ENCODE measurements at regions not wholly inside any gene's neighbourhood (a gene's known extent, or its start where the extent isn't known, plus 50 kb on each side); places are given as distances from the start of the nearest gene placed in this dataset.
A peak's percentile ranks its signal among the peaks of the same experiment; 100 is the strongest.

DNA sequence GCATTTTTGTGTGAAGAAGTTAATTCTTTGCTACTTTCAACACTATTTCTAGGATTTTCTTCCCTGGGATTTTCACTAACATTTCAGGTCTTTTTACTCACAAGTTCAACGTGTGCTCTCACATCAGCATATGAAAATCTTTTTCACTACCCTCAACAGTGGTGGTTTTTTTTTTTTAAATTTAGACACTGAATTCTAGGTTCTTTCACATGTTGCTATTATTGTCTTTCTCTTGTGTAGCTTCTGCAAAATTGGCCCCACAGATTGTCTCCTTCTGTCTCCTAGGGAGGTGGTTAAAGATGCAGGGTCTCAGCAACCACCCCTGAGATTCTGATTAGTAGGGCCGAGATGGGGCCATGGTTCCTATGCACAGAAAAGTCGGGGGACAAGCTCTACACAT lies 165.0 kb upstream of the GPR26 start:
- no peak overlapping the region for H3K4me3 ChIP-seq (replicated peaks in 1 of 3; ENCODE audit: low read depth in 2 of 3, low read length in 3 of 3)
- no peaks in the 10 kb centered on the region for H3K9me3 ChIP-seq (replicated peaks in 1 of 2; ENCODE audit: control insufficient read depth in 1 of 2, insufficient read depth in 1 of 2, low read length in 2 of 2)
- H4K20me1 ChIP-seq (ENCODE audit: insufficient read depth, low read length), result no peaks in the 10 kb centered on the region
- intact Hi-C loops (cut with micrococcal nuclease), result no loop called here
- Mint-ChIP-seq H3K36me3 (no peaks in the 10 kb centered on the region), H3K27ac (no peak overlapping the region), H3K4me1 (no peaks in the 10 kb centered on the region), H3K4me3 (no peak overlapping the region), H3K9me3 (peaks cover 0 to 4% (median 0%) of the 10 kb centered on the region in 7 donors), H3K27me3 (ENCODE audit: low read depth in 3 of 3) (peaks cover 11 to 28% (median 24%) of the 10 kb centered on the region in 3 donors)
- H2AFZ ChIP-seq (ENCODE audit: insufficient read depth, low read depth, low read length, poor library complexity, severe bottlenecking), result no peak overlapping the region
- TF ChIP-seq, protein P1, sequence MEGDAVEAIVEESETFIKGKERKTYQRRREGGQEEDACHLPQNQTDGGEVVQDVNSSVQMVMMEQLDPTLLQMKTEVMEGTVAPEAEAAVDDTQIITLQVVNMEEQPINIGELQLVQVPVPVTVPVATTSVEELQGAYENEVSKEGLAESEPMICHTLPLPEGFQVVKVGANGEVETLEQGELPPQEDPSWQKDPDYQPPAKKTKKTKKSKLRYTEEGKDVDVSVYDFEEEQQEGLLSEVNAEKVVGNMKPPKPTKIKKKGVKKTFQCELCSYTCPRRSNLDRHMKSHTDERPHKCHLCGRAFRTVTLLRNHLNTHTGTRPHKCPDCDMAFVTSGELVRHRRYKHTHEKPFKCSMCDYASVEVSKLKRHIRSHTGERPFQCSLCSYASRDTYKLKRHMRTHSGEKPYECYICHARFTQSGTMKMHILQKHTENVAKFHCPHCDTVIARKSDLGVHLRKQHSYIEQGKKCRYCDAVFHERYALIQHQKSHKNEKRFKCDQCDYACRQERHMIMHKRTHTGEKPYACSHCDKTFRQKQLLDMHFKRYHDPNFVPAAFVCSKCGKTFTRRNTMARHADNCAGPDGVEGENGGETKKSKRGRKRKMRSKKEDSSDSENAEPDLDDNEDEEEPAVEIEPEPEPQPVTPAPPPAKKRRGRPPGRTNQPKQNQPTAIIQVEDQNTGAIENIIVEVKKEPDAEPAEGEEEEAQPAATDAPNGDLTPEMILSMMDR (IDR thresholded peaks at IDR 0.05), result no peak
- H3K79me2 ChIP-seq (ENCODE audit: insufficient read depth, low read length), result no peaks in the 10 kb centered on the region
- no peaks in the 10 kb centered on the region for H3K4me1 ChIP-seq (ENCODE audit: control insufficient read depth in 1 of 2, insufficient read depth in 2 of 2, low read length in 2 of 2)
- H3K4me2 ChIP-seq (replicated peaks; ENCODE audit: extremely low read depth, low read length, poor library complexity, severe bottlenecking), result no peak overlapping the region
- H3K27ac ChIP-seq (ENCODE audit: low read depth in 1 of 2, low read length in 2 of 2), result no peak overlapping the region
- no peak overlapping the region for H3K9ac ChIP-seq (ENCODE audit: insufficient read depth, low read length, poor library complexity, severe bottlenecking)
- DNase-seq, result no peak
- WGBS (ENCODE audit: insufficient coverage), result 94% methylated on average over 2 of the region's 3 CpGs
- peaks cover 0 to 4% of the 10 kb centered on the region in 2 donors for H3K27me3 ChIP-seq (ENCODE audit: control insufficient read depth in 2 of 2, insufficient read depth in 2 of 2, low read length in 2 of 2)
- no peaks in the 10 kb centered on the region for H3K36me3 ChIP-seq (replicated peaks in 1 of 2; ENCODE audit: control insufficient read depth in 1 of 2, insufficient read depth in 2 of 2, low read length in 2 of 2)

DNA sequence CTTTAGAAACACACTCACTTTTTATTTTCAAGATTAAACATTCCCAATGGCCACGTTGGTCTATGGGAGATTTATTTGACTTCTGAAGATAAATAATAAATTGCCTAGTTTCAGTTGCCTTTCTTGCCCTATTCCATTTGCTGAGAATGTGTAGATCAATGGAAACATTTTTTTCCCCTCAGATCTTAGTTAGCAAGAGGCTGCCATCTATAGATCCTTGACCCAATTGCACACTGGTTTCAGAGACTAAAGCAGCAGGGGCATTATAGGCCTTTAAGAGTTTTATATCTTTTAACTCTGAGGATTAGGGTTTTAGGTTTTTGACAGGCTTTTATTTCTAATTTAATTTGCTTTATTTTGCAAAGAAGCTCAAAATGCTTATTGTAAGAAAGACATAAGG lies 163.2 kb upstream of the GPR26 start:
- Histone ChIP-seq H3K27ac (ENCODE audit: low read depth in 1 of 2, low read length in 2 of 2) (no peak overlapping the region), H3K4me3 (replicated peaks in 1 of 3; ENCODE audit: low read depth in 2 of 3, low read length in 3 of 3) (no peak overlapping the region), H3K27me3 (ENCODE audit: control insufficient read depth in 2 of 2, insufficient read depth in 2 of 2, low read length in 2 of 2) (peaks cover 0 to 6% of the 10 kb centered on the region in 2 donors), H4K20me1 (ENCODE audit: insufficient read depth, low read length) (no peaks in the 10 kb centered on the region), H2AFZ (ENCODE audit: insufficient read depth, low read depth, low read length, poor library complexity, severe bottlenecking) (no peak overlapping the region), H3K4me2 (replicated peaks; ENCODE audit: extremely low read depth, low read length, poor library complexity, severe bottlenecking) (no peak overlapping the region), H3K9me3 (replicated peaks in 1 of 2; ENCODE audit: control insufficient read depth in 1 of 2, insufficient read depth in 1 of 2, low read length in 2 of 2) (no peaks in the 10 kb centered on the region), H3K79me2 (ENCODE audit: insufficient read depth, low read length) (no peaks in the 10 kb centered on the region), H3K9ac (ENCODE audit: insufficient read depth, low read length, poor library complexity, severe bottlenecking) (no peak overlapping the region), H3K36me3 (replicated peaks in 1 of 2; ENCODE audit: control insufficient read depth in 1 of 2, insufficient read depth in 2 of 2, low read length in 2 of 2) (no peaks in the 10 kb centered on the region), H3K4me1 (ENCODE audit: control insufficient read depth in 1 of 2, insufficient read depth in 2 of 2, low read length in 2 of 2) (no peaks in the 10 kb centered on the region)
- H3K27me3 Mint-ChIP-seq (ENCODE audit: low read depth in 3 of 3), result peaks cover 11 to 22% (median 21%) of the 10 kb centered on the region in 3 donors
- peaks cover 0 to 4% (median 0%) of the 10 kb centered on the region in 7 donors for H3K9me3 Mint-ChIP-seq
- no peaks in the 10 kb centered on the region for H3K4me1 Mint-ChIP-seq
- DNase-seq, result peak in 1 of 3 donors; percentile 3
- H3K36me3 Mint-ChIP-seq, result no peaks in the 10 kb centered on the region
- intact Hi-C loops (cut with micrococcal nuclease), result no loop called here
- H3K4me3 Mint-ChIP-seq, result no peak overlapping the region
- no CpG with 5 or more reads among the region's 1 CpG for WGBS (ENCODE audit: insufficient coverage)
- no peak overlapping the region for H3K27ac Mint-ChIP-seq
- TF ChIP-seq, protein P1 (IDR thresholded peaks at IDR 0.05), result no peak
